H1 (cell line): ENCODE measurements at regions not wholly inside any gene's neighbourhood (a gene's known extent, or its start where the extent isn't known, plus 50 kb on each side); places are given as distances from the start of the nearest gene placed in this dataset.

ENCODE experiments used
- CTCF ChIA-PET: fragments of 300-600 bp; sonication (Branson Sonifier 250); formaldehyde crosslinking; loops from one replicate; lab custom pipeline; 2021; ENCODE audit not compliant: partially characterized antibody; lab: Charles Lee
- POLR2A ChIA-PET: fragments of 300-600 bp; sonication (Branson Sonifier 250); formaldehyde crosslinking; loops from one replicate; lab custom pipeline; 2021; ENCODE audit warnings: inconsistent platforms; ENCODE audit not compliant: partially characterized antibody; lab: Charles Lee
- DNase-seq, 2 experiments: peaks; one replicate each; pipeline versions ENCODE4 v3.0.0 to v3.0.0-alpha.2; 2010 to 2022; ENCODE audit warnings: low spot score in 2 of 2, low read depth in 1 of 2, mixed read lengths in 1 of 2
- FAIRE-seq: peaks from 2 replicates; lab custom pipeline; 2011; peaks lifted over from hg19 to GRCh38; lab: Jason Lieb, UNC
- H2AFZ ChIP-seq: 2 replicates; pipeline ENCODE4 v1.8.1; 2012; ENCODE audit warnings: low read length, inconsistent platforms
- H2AK5ac ChIP-seq: 2 replicates; pipeline ENCODE4 v1.6.1; 2013; ENCODE audit warnings: low read depth, low read length
- H2BK120ac ChIP-seq: replicated peaks from 2 replicates; pipeline ENCODE3; 2013; ENCODE audit warnings: low read depth, low read length, inconsistent platforms
- H2BK12ac ChIP-seq: 2 replicates; pipeline ENCODE4 v1.6.1; 2013; ENCODE audit warnings: low read depth, low read length
- H2BK15ac ChIP-seq: 2 replicates; pipeline ENCODE4 v1.6.1; 2013; ENCODE audit warnings: low read length
- H2BK20ac ChIP-seq: 2 replicates; pipeline ENCODE4 v1.6.1; 2013; ENCODE audit warnings: low read length
- H2BK5ac ChIP-seq: 2 replicates; pipeline ENCODE4 v1.6.1; 2013; ENCODE audit warnings: low read depth, low read length
- H3K14ac ChIP-seq: 2 replicates; pipeline ENCODE4 v1.6.1; 2013; ENCODE audit warnings: inconsistent platforms; ENCODE audit not compliant: insufficient read length
- H3K18ac ChIP-seq: 2 replicates; pipeline ENCODE4 v1.6.1; 2013; ENCODE audit warnings: low read length; ENCODE audit errors: extremely low read depth
- H3K23ac ChIP-seq: 2 replicates; pipeline ENCODE4 v1.6.1; 2013; ENCODE audit warnings: inconsistent platforms; ENCODE audit not compliant: insufficient read length
- H3K23me2 ChIP-seq: 2 replicates; pipeline ENCODE4 v1.6.1; 2013; ENCODE audit warnings: low read depth, low read length
- H3K27ac ChIP-seq: 2 replicates; pipeline ENCODE4 v1.6.1; 2011; ENCODE audit warnings: low read depth, low read length, inconsistent platforms
- H3K27me3 ChIP-seq, 4 experiments: replicated peaks in 1 of 4; 1 replicate in 1 of 4; 2 replicates in 3 of 4; pipeline versions ENCODE4 v1.6.1 to v1.8.1; 2011 to 2013; ENCODE audit warnings: low read length in 3 of 4, mild to moderate bottlenecking in 3 of 4, inconsistent platforms in 2 of 4, mixed read lengths in 2 of 4, moderate library complexity in 1 of 4; ENCODE audit not compliant: control insufficient read depth in 3 of 4, insufficient read depth in 3 of 4; ENCODE audit errors: extremely low read depth in 1 of 4
- H3K36me3 ChIP-seq, 4 experiments: 2 replicates each; pipeline versions ENCODE4 v1.6.1 to v1.8.1; 2011 to 2013; ENCODE audit warnings: mild to moderate bottlenecking in 4 of 4, low read length in 3 of 4, moderate library complexity in 2 of 4, control low read depth in 1 of 4, inconsistent platforms in 1 of 4; ENCODE audit not compliant: insufficient read depth in 4 of 4, control insufficient read depth in 2 of 4
- H3K4ac ChIP-seq: replicated peaks from 2 replicates; pipeline ENCODE3; 2013; ENCODE audit warnings: low read length, low read depth, mixed read lengths, inconsistent platforms; ENCODE audit not compliant: insufficient read length
- H3K4me1 ChIP-seq, 4 experiments: replicated peaks in 1 of 4; 1 replicate in 1 of 4; 2 replicates in 3 of 4; pipeline versions ENCODE4 v1.6.1 to v1.8.1; 2011 to 2013; ENCODE audit warnings: low read length in 3 of 4, inconsistent platforms in 2 of 4, mixed read lengths in 1 of 4; ENCODE audit not compliant: insufficient read depth in 4 of 4, control insufficient read depth in 3 of 4
- H3K4me2 ChIP-seq, 2 experiments: 2 replicates each; pipeline versions ENCODE4 v1.6.1 to v1.8.1; 2011 to 2013; ENCODE audit warnings: low read depth in 2 of 2, low read length in 2 of 2, control low read depth in 1 of 2, inconsistent platforms in 1 of 2, mild to moderate bottlenecking in 1 of 2; ENCODE audit not compliant: insufficient read depth in 1 of 2
- H3K4me3 ChIP-seq, 4 experiments: fragments of 200-600, 300-600 bp in 1 of 4; sonication (generic), shearing (Covaris generic), sonication (Bioruptor Twin) in 1 of 4; 2 replicates each; pipeline versions ENCODE4 v1.5.1 to v1.8.1; 2011 to 2016; ENCODE audit warnings: low read length in 4 of 4, low read depth in 3 of 4, control low read depth in 2 of 4, inconsistent platforms in 2 of 4, mild to moderate bottlenecking in 2 of 4, mixed read lengths in 1 of 4, moderate library complexity in 1 of 4; ENCODE audit not compliant: insufficient read depth in 2 of 4; ENCODE audit errors: extremely low read depth in 1 of 4
- H3K56ac ChIP-seq: replicated peaks from 2 replicates; pipeline ENCODE3; 2013; ENCODE audit warnings: low read depth, mild to moderate bottlenecking, mixed read lengths, low read length, inconsistent platforms; ENCODE audit not compliant: insufficient read length
- H3K79me1 ChIP-seq: 2 replicates; pipeline ENCODE4 v1.6.1; 2013; ENCODE audit warnings: low read depth, low read length, control low read depth
- H3K79me2 ChIP-seq, 2 experiments: 2 replicates each; pipeline versions ENCODE4 v1.6.1 to v1.8.1; 2012 to 2013; ENCODE audit warnings: low read length in 2 of 2, mild to moderate bottlenecking in 2 of 2, inconsistent platforms in 1 of 2; ENCODE audit not compliant: insufficient read depth in 2 of 2, control insufficient read depth in 1 of 2
- H3K9ac ChIP-seq, 4 experiments: replicated peaks in 1 of 4; 1 replicate in 1 of 4; 2 replicates in 3 of 4; pipeline versions ENCODE4 v1.6.1 to v1.8.1; 2011 to 2013; ENCODE audit warnings: low read depth in 3 of 4, low read length in 3 of 4, control low read depth in 2 of 4, mild to moderate bottlenecking in 2 of 4, moderate library complexity in 2 of 4, inconsistent platforms in 1 of 4; ENCODE audit errors: extremely low read depth in 1 of 4
- H3K9me3 ChIP-seq, 2 experiments: 2 replicates each; pipeline versions ENCODE4 v1.6.1 to v1.8.1; 2012 to 2013; ENCODE audit warnings: mild to moderate bottlenecking in 2 of 2, moderate library complexity in 2 of 2, control low read depth in 1 of 2, inconsistent platforms in 1 of 2, low read depth in 1 of 2, low read length in 1 of 2, mixed read lengths in 1 of 2; ENCODE audit not compliant: insufficient read depth in 2 of 2
- H4K20me1 ChIP-seq, 2 experiments: replicated peaks in 1 of 2; 2 replicates each; pipeline versions ENCODE3 to v1.8.1; 2011 to 2013; ENCODE audit warnings: inconsistent platforms in 2 of 2, low read length in 2 of 2, mild to moderate bottlenecking in 1 of 2; ENCODE audit not compliant: insufficient read depth in 2 of 2, control insufficient read depth in 1 of 2
- H4K5ac ChIP-seq: 2 replicates; pipeline ENCODE4 v1.6.1; 2013; ENCODE audit warnings: low read length, low read depth, mixed read lengths, inconsistent platforms; ENCODE audit not compliant: insufficient read length
- H4K8ac ChIP-seq: 2 replicates; pipeline ENCODE4 v1.8.0; 2013; ENCODE audit warnings: mild to moderate bottlenecking, moderate library complexity, low read length, inconsistent platforms; ENCODE audit not compliant: insufficient read depth; ENCODE audit errors: extremely low read depth
- H4K91ac ChIP-seq: replicated peaks from 2 replicates; pipeline ENCODE3; 2013; ENCODE audit warnings: low read length, mixed read lengths, inconsistent platforms; ENCODE audit not compliant: insufficient read length
- CHD2 ChIP-seq: IDR thresholded peaks from 2 replicates; pipeline ENCODE4 v1.6.1; 2012; ENCODE audit warnings: low read length, improper control_type of control experiment
- CREB1 ChIP-seq: IDR thresholded peaks from 2 replicates; pipeline ENCODE4 v1.6.1; 2012; ENCODE audit warnings: inconsistent platforms
- FOSL1 ChIP-seq: IDR thresholded peaks from 2 replicates; pipeline ENCODE4 v1.6.1; 2011; ENCODE audit warnings: mild to moderate bottlenecking, low read depth, low read length, moderate library complexity; ENCODE audit not compliant: insufficient read depth
- SIX5 ChIP-seq: IDR thresholded peaks from 2 replicates; pipeline ENCODE4 v1.6.1; 2011; ENCODE audit warnings: mild to moderate bottlenecking, low read depth, low read length
- WGBS, 2 experiments: shearing (Covaris generic) in 1 of 2; methylation state at CpG; one replicate each; pipeline versions ENCODE4 v1.1.6 to v1.1.7; 2013 to 2015; ENCODE audit warnings: low lambda C conversion rate in 2 of 2, mixed read lengths in 2 of 2, inconsistent platforms in 1 of 2, low coverage in 1 of 2, missing lambda C conversion rate in 1 of 2; ENCODE audit not compliant: insufficient replicate concordance in 2 of 2, insufficient coverage in 1 of 2, insufficient read length in 1 of 2; ENCODE audit errors: extremely low coverage in 1 of 2, missing lambda C conversion rate in 1 of 2; 5-methylcytosine and 5-hydroxymethylcytosine counted together

GRCh38 chr16:76669288-76669687, 392.1 kb downstream of the CNTNAP4 start:
- no peak overlapping the region for H2AK5ac ChIP-seq
- no peak overlapping the region for H4K91ac ChIP-seq
- H2BK12ac ChIP-seq = no peak overlapping the region
- no peaks in the 10 kb centered on the region; a peak in 1 of 7 replicates for H3K4me1 ChIP-seq
- H3K4me2 ChIP-seq = no peak overlapping the region
- no peak overlapping the region for H4K5ac ChIP-seq
- no peaks in the 10 kb centered on the region for H4K20me1 ChIP-seq
- WGBS, 2 experiments = 85% methylated on average over 3 of the region's 3 CpGs; no CpG with 5 or more reads in 1 of the 2 experiments
- no peak overlapping the region for H2BK20ac ChIP-seq
- TF ChIP-seq CREB1 = no peak
- no peak for TF ChIP-seq FOSL1
- no peak for TF ChIP-seq CHD2
- no peak for TF ChIP-seq SIX5
- DNase-seq = no peak
- H3K79me1 ChIP-seq = no peaks in the 10 kb centered on the region
- no peaks in the 10 kb centered on the region for H3K36me3 ChIP-seq
- H2AFZ ChIP-seq = no peak overlapping the region
- H3K9me3 ChIP-seq = no peaks in the 10 kb centered on the region
- no peak overlapping the region for H3K56ac ChIP-seq
- H3K4ac ChIP-seq = no peak overlapping the region
- no peak overlapping the region for H2BK5ac ChIP-seq
- no peaks in the 10 kb centered on the region for H3K23me2 ChIP-seq
- no peak overlapping the region for H3K27ac ChIP-seq
- no peaks in the 10 kb centered on the region for H3K79me2 ChIP-seq
- H3K4me3 ChIP-seq = no peak overlapping the region
- H2BK120ac ChIP-seq = no peak overlapping the region
- no peak for FAIRE-seq
- no peak overlapping the region for H3K23ac ChIP-seq
- H2BK15ac ChIP-seq = no peak overlapping the region
- no peak overlapping the region for H3K9ac ChIP-seq
- no peak overlapping the region for H4K8ac ChIP-seq
- ChIA-PET POLR2A (no interaction called here), CTCF (no interaction called here)
- no peaks in the 10 kb centered on the region for H3K27me3 ChIP-seq
- H3K18ac ChIP-seq = no peak overlapping the region
- H3K14ac ChIP-seq = no peak overlapping the region
